ENCODE measurements at regions not wholly inside any gene's neighbourhood (a gene's known extent, or its start where the extent isn't known, plus 50 kb on each side); places are given as distances from the start of the nearest gene placed in this dataset.

DNA sequence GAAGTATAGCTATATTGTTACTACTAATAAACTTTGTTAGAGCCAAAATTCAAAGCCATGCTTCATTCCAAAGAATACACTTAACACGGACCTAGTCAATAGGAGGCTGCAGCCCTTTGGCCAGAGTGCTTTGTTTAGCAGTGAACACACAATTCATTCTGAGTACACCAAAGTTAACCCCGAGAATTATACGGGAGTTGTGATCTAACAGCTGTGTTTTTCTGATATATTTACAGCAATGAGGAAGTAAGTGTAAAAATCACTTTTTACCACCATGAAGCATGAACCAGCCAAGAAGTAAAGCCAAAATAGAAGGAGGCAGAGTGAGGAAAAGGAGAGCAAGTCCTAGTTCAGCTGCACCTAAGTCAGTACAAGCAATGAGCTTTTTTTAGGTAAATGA is 156.8 kb upstream of the PDE3A start:
- Histone ChIP-seq H3K4me3 (ENCODE audit: low read length) (no peak overlapping the region), H3K79me2 (ENCODE audit: low read length) (no peaks in the 10 kb centered on the region), H2AFZ (ENCODE audit: low read length) (no peak overlapping the region), H3K9me3 (replicated peaks; ENCODE audit: insufficient read depth, low read length) (no peaks in the 10 kb centered on the region), H3F3A (ENCODE audit: insufficient read depth, low read length) (no peaks in the 10 kb centered on the region), H3K27me3 (replicated peaks; ENCODE audit: insufficient read depth, low read length) (no peaks in the 10 kb centered on the region), H3K4me2 (ENCODE audit: low read depth, low read length) (no peak overlapping the region), H3K9ac (ENCODE audit: low read length) (no peak overlapping the region), H3K27ac (ENCODE audit: low read length) (no peak overlapping the region), H3K4me1 (ENCODE audit: low read length) (0 out of 2 replicates have a peak, but pooled peaks cover 3% of the 10 kb centered on the region), H3K36me3 (replicated peaks; ENCODE audit: insufficient read depth, low read length) (no peaks in the 10 kb centered on the region), H3K9me2 (replicated peaks; ENCODE audit: insufficient read depth, low read length) (no peaks in the 10 kb centered on the region), H4K20me1 (ENCODE audit: insufficient read depth, low read length) (no peaks in the 10 kb centered on the region)
- TF ChIP-seq, protein P1, sequence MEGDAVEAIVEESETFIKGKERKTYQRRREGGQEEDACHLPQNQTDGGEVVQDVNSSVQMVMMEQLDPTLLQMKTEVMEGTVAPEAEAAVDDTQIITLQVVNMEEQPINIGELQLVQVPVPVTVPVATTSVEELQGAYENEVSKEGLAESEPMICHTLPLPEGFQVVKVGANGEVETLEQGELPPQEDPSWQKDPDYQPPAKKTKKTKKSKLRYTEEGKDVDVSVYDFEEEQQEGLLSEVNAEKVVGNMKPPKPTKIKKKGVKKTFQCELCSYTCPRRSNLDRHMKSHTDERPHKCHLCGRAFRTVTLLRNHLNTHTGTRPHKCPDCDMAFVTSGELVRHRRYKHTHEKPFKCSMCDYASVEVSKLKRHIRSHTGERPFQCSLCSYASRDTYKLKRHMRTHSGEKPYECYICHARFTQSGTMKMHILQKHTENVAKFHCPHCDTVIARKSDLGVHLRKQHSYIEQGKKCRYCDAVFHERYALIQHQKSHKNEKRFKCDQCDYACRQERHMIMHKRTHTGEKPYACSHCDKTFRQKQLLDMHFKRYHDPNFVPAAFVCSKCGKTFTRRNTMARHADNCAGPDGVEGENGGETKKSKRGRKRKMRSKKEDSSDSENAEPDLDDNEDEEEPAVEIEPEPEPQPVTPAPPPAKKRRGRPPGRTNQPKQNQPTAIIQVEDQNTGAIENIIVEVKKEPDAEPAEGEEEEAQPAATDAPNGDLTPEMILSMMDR (IDR thresholded peaks at IDR 0.05; ENCODE audit: low read length) = no peak
- no peak for TF ChIP-seq EZH2phosphoT487 (IDR thresholded peaks at IDR 0.05; ENCODE audit: low read length)
- TF ChIP-seq EZH2 (optimal IDR thresholded peaks at IDR 0.05; ENCODE audit: low read depth, low read length) = no peak
- no peak for DNase-seq

DNA sequence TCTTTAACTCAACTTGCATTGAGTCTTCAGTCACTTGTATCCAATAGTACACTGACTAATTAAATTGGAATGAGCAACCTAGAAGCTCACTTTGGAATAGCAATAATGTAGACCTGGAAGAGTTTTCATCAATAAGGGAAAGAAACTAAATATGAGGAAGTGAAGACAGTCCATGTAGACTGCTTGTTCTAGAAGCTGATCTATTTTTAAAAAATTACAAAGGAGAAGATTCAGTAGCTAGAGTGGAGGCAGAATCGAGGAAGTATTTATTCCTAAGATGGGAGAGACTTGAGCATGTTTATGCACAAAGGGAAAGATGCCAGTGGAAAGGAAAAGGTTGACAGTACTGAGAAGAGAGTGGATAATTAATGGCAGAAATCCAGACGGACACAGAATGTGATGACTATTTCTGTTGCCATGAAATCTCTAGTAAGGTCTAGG is 156.3 kb upstream of the PDE3A start:
- Histone ChIP-seq H3K4me1 (ENCODE audit: low read length) (0 out of 2 replicates have a peak, but pooled peaks cover 3% of the 10 kb centered on the region), H3K9me2 (replicated peaks; ENCODE audit: insufficient read depth, low read length) (no peaks in the 10 kb centered on the region), H3K79me2 (ENCODE audit: low read length) (no peaks in the 10 kb centered on the region), H3K9me3 (replicated peaks; ENCODE audit: insufficient read depth, low read length) (no peaks in the 10 kb centered on the region), H4K20me1 (ENCODE audit: insufficient read depth, low read length) (no peaks in the 10 kb centered on the region), H3K4me2 (ENCODE audit: low read depth, low read length) (no peak overlapping the region), H3F3A (ENCODE audit: insufficient read depth, low read length) (no peaks in the 10 kb centered on the region), H3K9ac (ENCODE audit: low read length) (no peak overlapping the region), H3K36me3 (replicated peaks; ENCODE audit: insufficient read depth, low read length) (no peaks in the 10 kb centered on the region), H2AFZ (ENCODE audit: low read length) (no peak overlapping the region), H3K4me3 (ENCODE audit: low read length) (no peak overlapping the region), H3K27me3 (replicated peaks; ENCODE audit: insufficient read depth, low read length) (no peaks in the 10 kb centered on the region), H3K27ac (ENCODE audit: low read length) (no peak overlapping the region)
- TF ChIP-seq, protein P1 (IDR thresholded peaks at IDR 0.05; ENCODE audit: low read length) = no peak
- TF ChIP-seq EZH2 (optimal IDR thresholded peaks at IDR 0.05; ENCODE audit: low read depth, low read length) = no peak
- no peak for TF ChIP-seq EZH2phosphoT487 (IDR thresholded peaks at IDR 0.05; ENCODE audit: low read length)
- no peak for DNase-seq

DNA sequence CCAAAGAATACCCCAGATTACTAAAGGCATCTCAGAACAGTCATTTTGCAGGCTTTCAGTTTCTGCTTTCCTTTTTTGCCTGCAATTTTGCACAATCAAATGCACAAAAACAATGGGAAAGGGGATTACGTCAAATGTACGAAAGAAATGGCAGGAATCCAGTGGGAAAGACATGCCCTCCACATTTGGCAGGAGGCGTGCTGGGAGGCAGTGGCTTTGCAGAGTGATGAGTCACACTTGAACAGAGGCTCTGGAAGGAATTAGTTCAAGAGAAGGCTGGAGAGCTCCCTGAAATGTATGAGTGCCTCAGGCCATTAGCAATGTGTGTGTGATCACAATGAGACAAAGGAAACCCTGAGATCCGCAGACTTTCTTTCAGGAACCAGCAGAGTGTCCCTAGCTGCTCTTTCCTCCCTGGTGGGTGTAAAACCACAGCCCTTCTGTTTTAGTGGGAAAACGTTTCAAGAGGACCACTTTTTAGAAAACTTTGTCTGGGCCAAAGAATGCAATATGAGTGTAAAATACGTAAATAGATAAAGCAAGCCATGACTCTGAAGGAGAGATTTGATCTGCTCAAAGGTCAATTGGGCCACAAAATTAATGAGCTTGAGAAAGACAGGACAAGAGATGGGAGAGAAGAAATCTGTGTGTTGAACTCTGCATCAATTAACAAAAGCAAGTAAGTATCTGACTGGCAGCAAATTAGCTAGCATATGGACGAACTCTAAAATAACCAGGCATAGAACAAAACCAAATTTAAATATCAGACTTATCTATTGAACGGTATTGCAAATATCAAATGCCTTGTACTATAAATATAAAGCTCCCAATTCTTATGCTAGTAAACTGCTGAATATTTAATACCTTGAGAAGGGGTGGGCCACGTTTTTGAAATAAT is 155.4 kb upstream of the PDE3A start:
- DNase-seq = no peak
- H3K36me3 ChIP-seq (replicated peaks; ENCODE audit: insufficient read depth, low read length) = no peaks in the 10 kb centered on the region
- H3K27ac ChIP-seq (ENCODE audit: low read length) = no peak overlapping the region

More for the DNA sequence above, 155.4 kb upstream of the PDE3A start:
- no peak overlapping the region for H3K4me2 ChIP-seq (ENCODE audit: low read depth, low read length)
- no peak overlapping the region for H3K9ac ChIP-seq (ENCODE audit: low read length)
- H2AFZ ChIP-seq (ENCODE audit: low read length) = no peak overlapping the region
- no peaks in the 10 kb centered on the region for H3K9me3 ChIP-seq (replicated peaks; ENCODE audit: insufficient read depth, low read length)
- no peaks in the 10 kb centered on the region for H3K9me2 ChIP-seq (replicated peaks; ENCODE audit: insufficient read depth, low read length)
- no peaks in the 10 kb centered on the region for H3F3A ChIP-seq (ENCODE audit: insufficient read depth, low read length)
- no peaks in the 10 kb centered on the region for H3K27me3 ChIP-seq (replicated peaks; ENCODE audit: insufficient read depth, low read length)
- H3K4me1 ChIP-seq (ENCODE audit: low read length) = 0 out of 2 replicates have a peak, but pooled peaks cover 3% of the 10 kb centered on the region
- no peak for TF ChIP-seq EZH2 (optimal IDR thresholded peaks at IDR 0.05; ENCODE audit: low read depth, low read length)
- TF ChIP-seq, protein P1 (IDR thresholded peaks at IDR 0.05; ENCODE audit: low read length) = no peak
- TF ChIP-seq EZH2phosphoT487 (IDR thresholded peaks at IDR 0.05; ENCODE audit: low read length) = no peak
- H3K79me2 ChIP-seq (ENCODE audit: low read length) = no peaks in the 10 kb centered on the region
- no peaks in the 10 kb centered on the region for H4K20me1 ChIP-seq (ENCODE audit: insufficient read depth, low read length)
- H3K4me3 ChIP-seq (ENCODE audit: low read length) = no peak overlapping the region
